ENCODE measurements at regions not wholly inside any gene's neighbourhood (a gene's known extent, or its start where the extent isn't known, plus 50 kb on each side); places are given as distances from the start of the nearest gene placed in this dataset.
"Not testable (repeated sequence)": the region's sequence is repeated elsewhere in the genome, so short reads cannot be mapped to it uniquely, and the experiment has no call there.

- H3K4me3 Mint-ChIP-seq, result no peak overlapping the region
- no peaks in the 10 kb centered on the region for H3K36me3 Mint-ChIP-seq
- no peak overlapping the region for H3K27ac Mint-ChIP-seq
- no peak for DNase-seq
- H3K4me1 Mint-ChIP-seq, result no peaks in the 10 kb centered on the region
- H3K9me3 Mint-ChIP-seq, result no peaks in the 10 kb centered on the region
- peaks cover 0 to 6% (median 0%) of the 10 kb centered on the region in 3 donors for H3K27me3 Mint-ChIP-seq (ENCODE audit: low read depth in 3 of 3)
Observed at GRCh38 chr6:27854421-27854820, 57.8 kb downstream of the OR2B2 start.

DNA sequence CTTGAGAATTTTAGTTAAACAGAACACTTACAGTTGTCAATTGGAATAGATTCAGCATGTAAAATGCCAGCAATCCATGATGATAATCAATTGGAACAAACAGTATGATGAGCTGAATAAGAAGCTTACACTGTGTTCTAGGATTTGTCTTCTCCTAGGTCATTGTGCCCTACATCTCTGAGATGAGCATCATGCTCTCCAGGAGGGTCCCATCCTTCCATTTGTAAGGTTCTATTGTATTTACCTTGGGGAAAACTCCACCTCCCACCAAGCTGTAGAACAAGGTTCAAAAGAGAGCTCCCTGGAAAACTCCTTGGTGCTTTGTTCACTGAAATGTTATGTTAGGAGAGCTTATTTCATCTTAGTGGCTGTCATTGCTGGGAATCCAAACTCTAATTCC lies 60.8 kb downstream of the OR2B2 start:
- H3K36me3 Mint-ChIP-seq, result no peaks in the 10 kb centered on the region
- no peak overlapping the region for H3K27ac Mint-ChIP-seq
- H3K9me3 Mint-ChIP-seq, result no peaks in the 10 kb centered on the region
- H3K4me3 Mint-ChIP-seq, result no peak overlapping the region
- H3K4me1 Mint-ChIP-seq, result no peaks in the 10 kb centered on the region
- DNase-seq, result no peak
- H3K27me3 Mint-ChIP-seq (ENCODE audit: low read depth in 3 of 3), result peaks cover 0 to 3% (median 3%) of the 10 kb centered on the region in 3 donors

DNA sequence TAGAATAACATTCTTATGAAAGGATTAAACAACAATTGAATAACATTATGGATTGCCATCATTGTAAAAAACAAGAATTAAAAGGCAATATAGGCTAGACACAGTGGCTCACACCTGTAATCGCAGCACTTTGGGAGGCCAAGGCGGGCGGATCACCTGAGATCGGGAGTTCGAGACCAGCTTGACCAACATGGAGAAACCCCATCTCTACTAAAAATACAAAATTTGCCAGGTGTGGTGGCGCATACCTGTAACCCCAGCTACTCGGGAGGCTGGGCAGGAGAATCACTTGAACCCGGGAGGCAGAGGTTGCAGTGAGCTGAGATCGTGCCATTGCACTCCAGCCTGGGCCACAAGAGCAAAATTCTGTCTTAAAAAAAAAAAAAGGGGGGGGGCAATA lies 63.2 kb downstream of the OR2B2 start:
- DNase-seq; H3K36me3 Mint-ChIP-seq; H3K4me1 Mint-ChIP-seq; H3K9me3 Mint-ChIP-seq; H3K4me3 Mint-ChIP-seq; H3K27me3 Mint-ChIP-seq (ENCODE audit: low read depth in 3 of 3); H3K27ac Mint-ChIP-seq: not testable (repeated sequence)

DNA sequence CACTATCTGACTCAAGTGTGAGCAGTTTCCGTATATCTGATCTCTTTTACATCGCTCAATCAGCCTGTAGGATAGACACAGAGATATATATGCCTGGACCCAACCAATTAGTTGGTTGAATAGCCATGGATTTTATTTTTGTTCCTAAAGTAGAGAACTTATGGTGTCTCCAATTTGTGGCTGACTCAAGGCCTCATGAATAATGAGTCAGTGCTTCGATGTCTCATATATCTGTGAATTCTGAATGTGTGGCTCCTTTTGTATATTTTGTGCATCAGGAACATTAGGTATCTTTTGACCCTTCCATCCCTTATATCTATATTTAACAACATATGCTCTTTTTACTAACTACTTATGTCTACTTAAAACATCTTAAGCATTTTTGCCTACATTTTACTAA lies 64.5 kb downstream of the OR2B2 start:
- Mint-ChIP-seq H3K9me3 (no peaks in the 10 kb centered on the region), H3K36me3 (peaks cover 0 to 10% (median 0%) of the 10 kb centered on the region in 3 donors), H3K27ac (no peak overlapping the region), H3K4me3 (no peak overlapping the region), H3K27me3 (ENCODE audit: low read depth in 3 of 3) (peaks cover 0 to 3% (median 2%) of the 10 kb centered on the region in 3 donors), H3K4me1 (no peaks in the 10 kb centered on the region)
- no peak for DNase-seq

DNA sequence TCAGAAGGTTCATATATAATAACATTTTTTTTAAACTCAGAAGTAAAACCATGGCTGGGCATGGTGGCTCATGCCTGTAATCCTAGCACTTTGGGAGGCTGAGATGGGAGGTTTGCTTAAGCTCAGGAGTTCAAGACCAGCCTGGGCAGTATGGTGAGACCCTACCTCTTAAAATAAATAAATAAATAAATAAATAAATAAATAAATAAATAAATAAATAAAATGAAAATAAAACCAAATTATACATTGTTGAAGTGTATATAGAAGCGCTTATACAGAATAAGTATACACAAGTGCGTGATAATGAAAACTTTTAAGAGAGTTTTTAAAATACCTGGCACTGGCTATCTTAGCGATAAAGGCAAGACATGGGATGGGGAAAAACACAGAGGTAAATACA lies 71.6 kb downstream of the OR2B2 start:
- Mint-ChIP-seq H3K4me1 (no peaks in the 10 kb centered on the region), H3K27ac (no peak overlapping the region)

GRCh38 chr6:27839626-27840475 lies 72.3 kb downstream of the OR2B2 start:
- peak in 2 of 3 donors; percentile 13 to 32 for DNase-seq
- H3K27ac Mint-ChIP-seq, result no peak overlapping the region
- H3K9me3 Mint-ChIP-seq, result no peaks in the 10 kb centered on the region
- peaks cover 0 to 1% (median 0%) of the 10 kb centered on the region in 3 donors for H3K27me3 Mint-ChIP-seq (ENCODE audit: low read depth in 3 of 3)
- H3K4me1 Mint-ChIP-seq, result peaks cover 5 to 6% of the 10 kb centered on the region in 2 donors
- H3K4me3 Mint-ChIP-seq, result no peak overlapping the region
- peaks cover 0 to 17% (median 0%) of the 10 kb centered on the region in 3 donors for H3K36me3 Mint-ChIP-seq

More for the DNA sequence above, 71.6 kb downstream of the OR2B2 start:
- Mint-ChIP-seq H3K27me3 (ENCODE audit: low read depth in 3 of 3) (peaks cover 0 to 2% (median 0%) of the 10 kb centered on the region in 3 donors), H3K9me3 (no peaks in the 10 kb centered on the region), H3K4me3 (no peak overlapping the region), H3K36me3 (peaks cover 0 to 14% (median 0%) of the 10 kb centered on the region in 3 donors)
- DNase-seq, result no peak

- Mint-ChIP-seq H3K36me3 (peaks cover 0 to 20% (median 0%) of the 10 kb centered on the region in 3 donors), H3K4me1 (peaks cover 6 to 12% of the 10 kb centered on the region in 2 donors), H3K27ac (no peak overlapping the region), H3K27me3 (ENCODE audit: low read depth in 3 of 3) (no peaks in the 10 kb centered on the region), H3K9me3 (no peaks in the 10 kb centered on the region), H3K4me3 (no peak overlapping the region)
- no peak for DNase-seq
Observed at GRCh38 chr6:27838945-27839625, 73.1 kb downstream of the OR2B2 start.

DNA sequence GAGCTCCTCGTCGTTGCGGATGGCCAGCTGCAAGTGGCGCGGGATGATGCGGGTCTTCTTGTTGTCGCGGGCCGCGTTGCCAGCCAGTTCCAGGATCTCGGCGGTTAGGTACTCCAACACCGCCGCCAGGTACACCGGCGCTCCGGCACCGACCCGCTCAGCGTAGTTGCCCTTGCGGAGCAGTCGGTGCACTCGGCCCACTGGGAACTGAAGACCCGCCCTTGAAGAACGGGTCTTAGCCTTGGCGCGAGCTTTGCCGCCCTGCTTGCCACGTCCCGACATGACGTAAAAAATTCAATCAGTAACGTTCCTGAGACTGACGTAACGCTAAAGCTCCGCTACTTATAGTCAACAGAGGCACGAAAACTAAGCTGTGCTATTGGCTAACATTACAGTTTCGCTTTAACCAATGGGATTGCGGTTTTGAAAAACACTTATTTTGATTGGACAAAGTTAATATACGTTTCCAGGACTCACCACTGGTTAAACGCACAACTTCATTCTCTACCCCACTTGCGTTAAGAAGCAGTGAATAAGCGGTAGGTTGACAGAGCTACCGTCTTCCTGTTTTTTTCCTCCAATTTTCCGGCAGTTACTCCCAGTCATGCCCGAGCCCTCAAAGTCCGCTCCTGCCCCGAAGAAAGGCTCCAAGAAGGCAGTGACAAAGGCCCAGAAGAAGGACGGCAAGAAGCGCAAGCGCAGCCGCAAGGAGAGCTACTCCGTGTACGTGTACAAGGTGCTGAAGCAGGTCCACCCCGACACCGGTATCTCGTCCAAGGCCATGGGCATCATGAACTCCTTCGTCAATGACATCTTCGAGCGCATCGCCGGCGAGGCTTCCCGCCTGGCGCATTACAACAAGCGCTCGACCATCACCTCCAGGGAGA lies 73.9 kb downstream of the OR2B2 start:
- no peaks in the 10 kb centered on the region for H3K27me3 Mint-ChIP-seq (ENCODE audit: low read depth in 3 of 3)
- peak; percentile 91 to 94 (median 93) for DNase-seq
- no peak overlapping the region for H3K4me3 Mint-ChIP-seq
- no peaks in the 10 kb centered on the region for H3K9me3 Mint-ChIP-seq
- no peak overlapping the region for H3K27ac Mint-ChIP-seq
- H3K36me3 Mint-ChIP-seq, result peaks cover 0 to 17% (median 0%) of the 10 kb centered on the region in 3 donors
- peaks cover 8 to 13% of the 10 kb centered on the region in 2 donors for H3K4me1 Mint-ChIP-seq

DNA sequence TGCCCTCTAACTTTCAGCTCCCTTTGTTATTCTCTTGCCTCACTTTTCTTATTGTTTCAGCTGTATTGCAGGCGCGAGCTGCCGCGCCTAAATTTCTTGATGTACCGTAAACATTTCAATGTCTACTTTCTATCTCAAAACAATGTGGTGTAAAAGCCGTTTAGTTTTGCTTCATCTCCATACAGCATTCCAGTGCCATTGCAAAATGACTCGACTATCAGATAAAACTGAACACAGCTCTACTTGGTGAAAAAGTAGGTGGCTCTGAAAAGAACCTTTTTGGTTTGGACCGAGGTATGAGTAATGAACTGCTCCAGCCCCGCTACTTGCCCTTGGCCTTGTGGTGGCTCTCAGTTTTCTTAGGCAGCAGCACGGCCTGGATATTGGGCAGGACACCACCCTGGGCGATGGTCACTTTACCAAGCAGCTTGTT lies 74.6 kb downstream of the OR2B2 start:
- DNase-seq, result no peak
- Mint-ChIP-seq H3K27ac (no peak overlapping the region), H3K4me3 (no peak overlapping the region), H3K36me3 (peaks cover 0 to 17% (median 0%) of the 10 kb centered on the region in 3 donors), H3K4me1 (peaks cover 9 to 13% of the 10 kb centered on the region in 2 donors), H3K9me3 (no peaks in the 10 kb centered on the region), H3K27me3 (ENCODE audit: low read depth in 3 of 3) (no peaks in the 10 kb centered on the region)

DNA sequence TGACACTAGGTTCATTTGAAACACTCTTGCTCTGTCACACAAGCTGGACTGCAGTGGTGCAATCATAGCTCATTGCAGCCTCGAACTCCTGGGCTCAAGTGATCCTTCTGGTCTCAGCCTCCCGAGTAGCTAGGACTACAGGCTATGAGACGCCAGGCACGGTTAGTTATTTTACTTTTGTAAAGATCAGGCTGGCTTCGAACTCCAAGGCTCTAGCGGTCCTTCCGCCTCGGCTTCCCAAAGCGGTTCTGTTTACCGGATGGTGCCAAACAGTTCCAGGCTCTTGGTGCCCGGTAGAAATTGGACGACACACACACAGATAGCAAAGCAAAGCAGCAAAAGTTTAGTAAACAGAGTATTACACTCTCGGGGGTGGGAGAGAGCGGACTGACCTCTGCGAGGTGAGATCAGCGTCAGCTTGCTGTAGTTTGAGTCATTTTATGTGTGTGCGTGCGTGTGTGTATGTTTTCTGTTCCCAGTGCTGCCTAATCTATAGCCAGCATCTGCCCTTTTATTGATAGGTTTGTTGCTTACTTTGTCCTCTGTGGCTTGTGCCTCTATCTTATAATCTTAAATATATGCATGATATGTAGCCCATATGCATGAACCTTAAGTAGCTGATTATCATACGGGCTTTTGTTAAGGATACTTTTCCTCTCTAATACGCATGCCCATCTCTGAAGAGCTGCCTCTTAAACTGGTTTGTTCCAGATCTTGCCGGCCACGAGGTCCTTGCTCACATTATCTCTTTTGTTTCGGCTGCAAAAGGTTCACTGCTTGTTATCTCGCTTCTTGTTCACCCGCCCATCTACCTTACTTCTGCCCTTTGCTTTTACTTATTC lies 75.2 kb downstream of the OR2B2 start:
- Mint-ChIP-seq H3K4me1 (peaks cover 9 to 13% of the 10 kb centered on the region in 2 donors), H3K9me3 (no peaks in the 10 kb centered on the region), H3K36me3 (peaks cover 0 to 11% (median 0%) of the 10 kb centered on the region in 3 donors), H3K27me3 (ENCODE audit: low read depth in 3 of 3) (no peaks in the 10 kb centered on the region), H3K27ac (no peak overlapping the region), H3K4me3 (no peak overlapping the region)
- peak; percentile 70 to 84 (median 79) for DNase-seq

GRCh38 chr6:27836141-27836782 lies 75.9 kb downstream of the OR2B2 start:
- Mint-ChIP-seq H3K4me1 (peaks cover 12 to 21% of the 10 kb centered on the region in 2 donors), H3K9me3 (no peaks in the 10 kb centered on the region), H3K27ac (no peak overlapping the region), H3K36me3 (peaks cover 0 to 7% (median 0%) of the 10 kb centered on the region in 3 donors), H3K4me3 (no peak overlapping the region), H3K27me3 (ENCODE audit: low read depth in 3 of 3) (peaks cover 4 to 6% (median 4%) of the 10 kb centered on the region in 3 donors)
- peak in 1 of 3 donors; percentile 13 for DNase-seq

- Mint-ChIP-seq H3K4me1 (peaks cover 22 to 32% of the 10 kb centered on the region in 2 donors), H3K9me3 (no peaks in the 10 kb centered on the region), H3K36me3 (peaks cover 0 to 7% (median 0%) of the 10 kb centered on the region in 3 donors), H3K4me3 (no peak overlapping the region), H3K27ac (peak overlapping the region in 4 of 6 donors; percentile 73 to 94 (median 80)), H3K27me3 (ENCODE audit: low read depth in 3 of 3) (peaks cover 4 to 14% (median 12%) of the 10 kb centered on the region in 3 donors)
- DNase-seq, result no peak
Observed at GRCh38 chr6:27834879-27835549, 77.2 kb downstream of the OR2B2 start.

All from immature natural killer cell (primary cell).